B cell (primary cell): ENCODE measurements at regions not wholly inside any gene's neighbourhood (a gene's known extent, or its start where the extent isn't known, plus 50 kb on each side); places are given as distances from the start of the nearest gene placed in this dataset.
"Not testable (repeated sequence)": the region's sequence is repeated elsewhere in the genome, so short reads cannot be mapped to it uniquely, and the experiment has no call there.

Experiments
- CTCF ChIP-seq: fragments of 200-600 bp; IDR thresholded peaks from one replicate; pipeline ENCODE4 v1.8.0; 2022; ENCODE audit warnings: antibody characterized with exemption, mild to moderate bottlenecking
- EZH2 ChIP-seq: IDR thresholded peaks from 2 replicates; pipeline ENCODE4 v1.6.1; 2012; ENCODE audit warnings: borderline replicate concordance, low read depth, mild to moderate bottlenecking, moderate library complexity, low read length; ENCODE audit not compliant: insufficient read depth, poor library complexity, severe bottlenecking

- TF ChIP-seq EZH2, CTCF: not testable (repeated sequence)
These were observed 222.9 kb upstream of the JARID2 start for GRCh38 chr6:15023018-15023417.
